GM12874 (cell line): ENCODE measurements at regions not wholly inside any gene's neighbourhood (a gene's known extent, or its start where the extent isn't known, plus 50 kb on each side); places are given as distances from the start of the nearest gene placed in this dataset.
A peak's percentile ranks its signal among the peaks of the same experiment; 100 is the strongest.

Source experiments
- TF ChIP-seq, protein P1 (sequence below): IDR thresholded peaks from 2 replicates; pipeline ENCODE4 v1.5.1; 2011; ENCODE audit warnings: low read depth, mild to moderate bottlenecking, control low read depth, low read length, moderate library complexity; ENCODE audit not compliant: insufficient read depth

DNA sequence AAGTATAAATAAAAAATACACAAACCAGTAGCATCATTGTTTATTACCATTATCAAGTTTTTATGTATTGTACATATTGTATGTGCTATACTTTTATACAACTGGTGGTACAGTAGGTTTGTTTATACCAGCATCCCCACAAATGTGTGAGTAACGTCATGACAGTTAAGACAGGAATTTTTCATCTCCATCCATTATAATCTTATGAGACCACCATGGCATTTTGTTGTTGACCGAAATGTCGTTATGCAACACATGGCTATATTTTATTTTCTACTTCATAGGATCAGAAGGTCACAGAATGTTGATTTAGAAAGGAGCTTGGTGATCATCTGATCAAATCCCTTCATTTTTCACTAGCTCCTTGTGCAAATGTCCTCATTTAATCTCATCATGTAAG, 170.9 kb upstream of the NCAM1 start:
- TF ChIP-seq, protein P1, sequence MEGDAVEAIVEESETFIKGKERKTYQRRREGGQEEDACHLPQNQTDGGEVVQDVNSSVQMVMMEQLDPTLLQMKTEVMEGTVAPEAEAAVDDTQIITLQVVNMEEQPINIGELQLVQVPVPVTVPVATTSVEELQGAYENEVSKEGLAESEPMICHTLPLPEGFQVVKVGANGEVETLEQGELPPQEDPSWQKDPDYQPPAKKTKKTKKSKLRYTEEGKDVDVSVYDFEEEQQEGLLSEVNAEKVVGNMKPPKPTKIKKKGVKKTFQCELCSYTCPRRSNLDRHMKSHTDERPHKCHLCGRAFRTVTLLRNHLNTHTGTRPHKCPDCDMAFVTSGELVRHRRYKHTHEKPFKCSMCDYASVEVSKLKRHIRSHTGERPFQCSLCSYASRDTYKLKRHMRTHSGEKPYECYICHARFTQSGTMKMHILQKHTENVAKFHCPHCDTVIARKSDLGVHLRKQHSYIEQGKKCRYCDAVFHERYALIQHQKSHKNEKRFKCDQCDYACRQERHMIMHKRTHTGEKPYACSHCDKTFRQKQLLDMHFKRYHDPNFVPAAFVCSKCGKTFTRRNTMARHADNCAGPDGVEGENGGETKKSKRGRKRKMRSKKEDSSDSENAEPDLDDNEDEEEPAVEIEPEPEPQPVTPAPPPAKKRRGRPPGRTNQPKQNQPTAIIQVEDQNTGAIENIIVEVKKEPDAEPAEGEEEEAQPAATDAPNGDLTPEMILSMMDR, result no peak

DNA sequence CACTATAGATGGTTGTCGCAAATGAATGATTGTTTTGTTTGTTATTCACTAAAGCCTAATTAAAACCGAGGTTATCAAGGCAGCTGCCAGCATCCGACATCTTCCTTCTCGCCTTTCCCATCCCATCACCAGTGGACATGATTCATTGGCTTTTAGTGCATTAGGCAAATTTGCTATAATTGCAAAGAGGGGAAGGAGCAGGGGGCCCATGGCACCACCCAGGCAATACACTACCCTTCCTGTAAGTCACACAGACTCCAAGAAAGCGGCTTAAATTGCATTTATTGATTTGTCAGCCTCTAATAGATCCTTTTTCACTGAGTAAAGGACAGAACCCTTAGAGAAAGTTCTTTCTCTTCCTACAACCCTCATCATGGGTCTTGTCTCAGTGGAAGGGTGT, 169.2 kb upstream of the NCAM1 start:
- TF ChIP-seq, protein P1, result no peak

DNA sequence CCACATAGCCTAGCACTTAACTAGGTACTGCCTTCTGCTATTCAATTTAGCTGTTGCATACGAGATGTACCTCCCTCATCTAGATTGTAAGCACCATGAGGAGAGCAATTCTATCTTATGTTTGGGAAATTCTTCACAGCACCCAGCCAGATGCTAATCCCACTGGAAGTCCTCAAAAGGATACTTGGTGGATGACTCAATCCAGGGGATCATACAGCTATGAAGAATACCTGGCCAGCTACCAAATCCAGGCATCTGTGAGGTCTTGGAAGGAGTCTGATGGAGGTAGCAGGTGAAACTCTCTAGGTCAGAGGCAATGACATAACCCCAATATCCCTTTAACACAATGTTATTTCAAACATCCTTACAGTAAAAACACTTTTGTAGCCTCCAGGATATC, 167.8 kb upstream of the NCAM1 start:
- TF ChIP-seq, protein P1, result no peak

DNA sequence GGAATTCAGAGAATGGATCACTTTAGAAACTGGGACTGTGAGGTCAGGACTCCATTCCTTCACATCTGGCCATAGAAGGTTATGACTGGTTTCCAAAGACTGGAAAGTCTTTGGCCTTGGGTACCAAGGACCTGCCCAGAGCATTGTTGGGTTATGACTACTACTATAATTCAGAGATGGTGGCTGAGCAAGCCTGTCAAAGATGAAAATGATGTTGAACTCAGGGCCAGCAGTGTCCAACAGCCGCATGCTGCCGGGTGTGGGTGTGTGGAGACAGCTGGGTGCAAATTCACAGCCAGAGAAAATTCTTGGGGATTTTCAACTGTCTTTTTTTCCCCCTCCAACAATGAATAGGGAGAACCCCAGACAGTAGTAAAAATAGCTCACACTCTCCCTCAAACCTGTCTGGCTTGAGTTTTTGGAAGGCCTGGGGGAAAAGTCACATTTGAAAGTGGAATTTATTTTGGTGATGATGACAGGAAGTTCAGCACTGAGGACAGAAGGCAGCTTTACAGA, 166.8 kb upstream of the NCAM1 start:
- TF ChIP-seq, protein P1, result no peak

DNA sequence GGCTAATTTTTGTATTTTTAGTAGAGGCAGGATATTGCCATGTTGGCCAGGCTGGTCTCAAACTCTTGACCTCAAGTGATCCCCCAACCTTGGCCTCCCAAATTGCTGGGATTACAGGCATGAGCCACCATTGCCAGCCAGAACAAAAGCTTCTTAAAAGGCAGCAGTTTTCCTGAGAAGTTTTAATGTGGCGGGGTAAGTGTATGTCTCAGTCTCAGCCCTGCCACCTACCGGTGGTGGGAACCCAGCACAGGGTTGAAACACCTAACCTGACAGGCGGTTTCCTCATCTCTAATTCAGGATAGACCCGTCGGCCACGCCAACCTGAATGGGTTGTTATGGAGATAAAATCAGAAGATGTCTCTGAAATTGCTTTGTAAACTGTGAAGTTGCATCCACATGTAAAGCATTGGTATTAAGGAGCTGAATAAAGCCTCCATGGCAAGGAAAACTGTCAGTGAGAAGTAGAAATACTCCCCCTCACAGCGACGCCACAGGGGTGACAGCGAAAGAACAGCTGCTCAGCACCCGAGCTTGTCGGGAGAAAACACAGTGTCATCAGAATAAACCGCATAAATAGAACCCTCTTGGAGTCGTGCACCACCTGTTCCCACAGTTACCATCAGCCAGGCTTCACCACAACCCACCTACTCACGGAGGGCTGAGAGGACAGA, 165.9 kb upstream of the NCAM1 start:
- TF ChIP-seq, protein P1, result peak; percentile 79

DNA sequence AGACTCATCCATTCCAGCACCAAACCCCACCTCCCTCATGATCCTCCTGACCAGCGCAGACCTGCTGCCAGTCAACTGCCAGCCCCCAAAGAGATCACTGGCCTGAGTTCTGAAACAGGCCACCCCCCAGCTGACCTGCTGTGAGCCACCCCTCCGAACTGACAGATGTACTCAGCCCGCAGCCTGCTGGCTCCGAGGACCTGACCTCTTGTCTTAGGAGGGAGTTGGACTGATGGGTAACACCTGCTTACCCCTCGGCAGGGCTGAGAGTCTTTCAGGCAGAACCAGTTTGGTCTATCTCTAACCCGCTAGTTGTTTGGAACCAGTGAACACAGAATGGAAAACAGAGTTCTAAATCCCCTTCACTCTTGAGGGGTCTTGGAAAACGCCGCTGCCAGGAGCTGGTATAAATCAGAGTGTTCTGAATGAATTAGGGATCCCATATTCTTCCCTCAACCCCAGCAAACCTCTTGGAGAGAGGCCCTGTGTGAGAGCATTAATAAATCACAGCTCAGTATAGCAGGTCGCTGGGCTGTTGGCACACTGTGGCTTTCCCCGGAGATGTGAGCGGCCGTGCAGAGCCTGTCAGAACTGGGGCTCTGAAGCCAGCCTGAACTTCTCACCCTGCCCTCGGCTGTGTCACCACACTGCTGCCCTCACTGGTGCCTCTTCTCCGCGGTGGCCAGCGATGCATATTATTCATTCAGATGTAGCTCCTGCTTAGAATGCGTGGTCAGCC, 165.1 kb upstream of the NCAM1 start:
- TF ChIP-seq, protein P1, result no peak

DNA sequence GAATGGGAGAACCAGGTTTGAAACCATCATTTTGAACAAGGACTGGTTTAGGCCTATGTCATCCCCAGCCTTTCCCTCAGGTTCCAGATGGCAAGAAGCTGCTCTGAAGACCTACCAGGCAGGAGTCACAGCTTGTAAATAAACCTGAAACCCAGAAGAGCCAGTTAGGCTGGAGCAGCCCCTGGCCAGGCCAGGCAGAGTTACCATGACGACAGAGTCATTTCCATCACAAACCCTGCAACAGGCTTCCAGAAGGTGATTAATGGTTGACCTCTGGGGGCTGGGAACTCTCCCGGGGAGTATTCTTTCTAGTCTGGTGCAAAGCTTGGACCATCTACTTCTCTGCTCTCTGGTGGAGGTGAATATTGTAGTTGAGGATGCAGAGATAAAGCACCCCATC, 164.1 kb upstream of the NCAM1 start:
- TF ChIP-seq, protein P1, result no peak
